Myocyte (in vitro differentiated cells): ENCODE measurements at regions not wholly inside any gene's neighbourhood (a gene's known extent, or its start where the extent isn't known, plus 50 kb on each side); places are given as distances from the start of the nearest gene placed in this dataset.
"Not testable (repeated sequence)": the region's sequence is repeated elsewhere in the genome, so short reads cannot be mapped to it uniquely, and the experiment has no call there.

ENCODE experiments used
- DNase-seq: peaks from one replicate; pipeline ENCODE4 v3.0.0-alpha.2; 2012; ENCODE audit warnings: low read depth

- no peak for DNase-seq
These were observed 269.7 kb downstream of the UBE3D start for GRCh38 chr6:82795940-82796339.

- DNase-seq: no peak
These were observed 264.6 kb downstream of the UBE3D start for GRCh38 chr6:82801083-82801482.

DNA sequence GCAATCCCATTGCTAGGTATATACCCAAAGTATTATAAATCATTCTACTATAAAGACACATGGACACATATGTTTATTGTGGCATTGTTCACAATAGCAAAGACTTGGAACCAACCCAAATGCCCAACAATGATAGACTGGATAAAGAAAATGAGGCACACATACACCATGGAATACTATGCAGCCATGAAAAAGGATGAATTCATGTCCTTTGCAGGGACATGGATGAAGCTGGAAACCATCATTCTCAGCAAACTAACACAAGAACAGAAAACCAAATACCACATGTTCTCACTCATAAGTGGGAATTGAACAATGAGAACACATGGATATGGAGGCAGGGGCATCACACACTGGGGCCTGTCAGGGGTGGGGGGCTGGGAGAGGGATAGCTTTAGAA lies 249.4 kb downstream of the UBE3D start:
- not testable (repeated sequence) for DNase-seq

DNA sequence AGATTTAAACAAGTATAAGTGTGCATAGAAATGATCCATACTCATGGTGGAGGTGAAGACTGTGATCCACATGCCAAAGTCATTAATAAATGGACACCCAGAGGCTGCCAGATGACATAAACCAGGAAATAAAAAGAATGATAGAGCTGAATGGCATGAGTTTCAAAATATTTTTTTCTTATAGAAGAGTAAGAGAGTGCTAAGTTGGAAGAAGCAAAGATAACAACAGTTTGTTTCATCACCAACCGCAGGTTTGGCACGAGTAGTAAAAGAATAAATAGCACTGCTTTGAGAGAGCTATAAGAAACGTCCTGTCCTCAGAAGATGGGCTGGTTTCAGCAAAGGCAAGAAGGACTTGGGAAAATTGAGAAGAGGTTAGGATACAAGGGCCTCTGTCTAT lies 246.9 kb downstream of the UBE3D start:
- peak; percentile 42 for DNase-seq

DNA sequence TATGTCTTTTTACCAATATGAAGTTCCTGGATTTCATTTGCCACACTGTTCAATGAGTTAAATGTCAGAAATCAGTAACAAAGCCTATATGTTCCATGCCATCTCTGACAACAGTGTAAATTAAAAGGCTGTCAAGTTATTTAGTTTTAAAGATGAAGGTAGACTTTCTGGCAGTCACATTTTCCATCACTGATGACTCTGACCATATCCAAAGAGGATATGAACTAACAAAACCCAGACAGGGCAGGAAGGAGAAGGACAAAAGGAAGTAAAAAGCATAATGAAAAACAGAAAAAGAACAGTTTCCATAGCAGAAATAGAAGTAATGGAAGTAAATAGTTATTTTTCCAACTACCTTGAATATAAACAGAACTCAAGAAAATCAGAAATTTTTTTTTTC lies 242.3 kb downstream of the UBE3D start:
- no peak for DNase-seq

DNA sequence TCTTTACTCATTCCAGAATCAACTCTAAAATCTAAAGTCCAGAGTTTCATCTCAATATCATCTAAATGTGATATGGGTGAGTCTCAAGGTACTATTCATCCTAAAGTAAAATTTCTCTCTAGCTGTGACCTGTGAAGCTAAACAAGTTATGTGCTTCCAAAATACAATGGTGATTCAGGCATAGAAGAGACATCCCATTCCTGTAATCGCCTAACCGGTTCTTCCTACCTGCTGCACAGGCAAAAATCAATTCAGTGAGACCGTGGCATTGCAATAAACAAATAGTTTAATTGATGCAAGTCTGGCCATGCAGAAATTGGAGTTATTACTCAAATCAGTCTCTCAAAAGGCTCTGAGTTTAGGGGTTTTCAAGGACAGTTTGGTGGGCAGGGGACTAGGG lies 232.8 kb downstream of the UBE3D start:
- no peak for DNase-seq

DNA sequence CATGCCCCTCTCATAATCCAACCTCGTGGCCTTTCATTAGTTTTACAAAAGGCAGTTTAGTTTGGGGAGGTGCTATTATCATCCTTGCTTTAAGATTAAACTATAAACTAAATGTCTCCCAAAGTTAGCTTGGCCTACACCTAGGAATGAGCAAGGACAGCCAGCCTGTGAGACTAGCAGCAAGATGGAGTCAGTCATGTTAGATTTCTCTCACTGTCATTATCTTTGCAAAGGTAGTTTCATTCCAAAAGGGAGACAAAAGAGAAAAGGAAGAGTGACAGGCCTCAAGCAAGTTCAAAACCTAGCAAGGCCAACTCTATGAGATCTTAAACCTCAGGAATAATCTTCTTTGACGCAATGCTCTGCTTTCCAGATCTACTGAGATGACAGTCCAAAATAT lies 232.2 kb downstream of the UBE3D start:
- no peak for DNase-seq

DNA sequence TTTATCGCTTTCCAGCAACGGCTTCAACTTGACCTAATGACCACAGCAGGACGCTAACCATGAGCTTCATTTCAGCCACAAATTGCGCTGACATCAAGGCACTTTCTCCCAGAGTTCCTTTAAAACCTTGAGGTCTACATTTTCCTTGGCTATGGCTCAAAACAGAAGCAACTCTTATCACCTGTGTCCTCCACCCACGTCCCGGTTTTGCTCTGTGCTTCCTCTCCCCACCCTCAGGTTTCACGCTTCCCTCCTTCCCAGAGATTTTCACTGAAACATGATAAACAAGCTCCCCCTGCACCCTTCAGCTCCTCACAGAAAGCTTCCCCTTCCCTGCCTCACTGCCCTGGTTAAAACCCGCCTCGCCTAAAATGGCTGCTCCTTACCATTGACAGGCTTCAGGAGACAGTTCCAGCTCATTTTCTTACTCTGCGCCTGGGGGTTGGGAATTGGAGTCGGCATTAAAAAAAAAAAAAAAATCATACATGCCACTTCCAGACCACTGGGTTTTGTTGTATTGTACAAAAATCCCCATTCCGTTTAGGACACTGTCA lies 229.5 kb downstream of the UBE3D start:
- DNase-seq: no peak

DNA sequence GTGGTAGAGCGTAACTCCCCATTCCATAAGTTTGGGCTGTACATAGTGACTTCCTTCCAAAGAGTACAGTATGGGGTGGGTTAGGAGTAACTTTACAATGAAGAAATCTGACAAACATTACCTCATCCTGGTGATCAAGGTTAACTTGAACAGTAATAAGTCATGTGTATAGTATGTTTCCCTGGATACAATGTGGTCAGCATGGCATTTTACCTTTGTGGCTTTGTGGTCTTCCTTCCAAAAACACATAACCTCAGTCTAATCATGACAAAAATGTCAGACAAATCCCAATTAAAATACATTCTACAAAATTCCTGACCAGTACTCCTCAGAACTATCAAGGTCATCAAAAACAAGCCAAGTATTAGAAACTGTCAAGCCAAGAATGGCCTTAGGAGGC lies 225.1 kb downstream of the UBE3D start:
- DNase-seq: no peak

DNA sequence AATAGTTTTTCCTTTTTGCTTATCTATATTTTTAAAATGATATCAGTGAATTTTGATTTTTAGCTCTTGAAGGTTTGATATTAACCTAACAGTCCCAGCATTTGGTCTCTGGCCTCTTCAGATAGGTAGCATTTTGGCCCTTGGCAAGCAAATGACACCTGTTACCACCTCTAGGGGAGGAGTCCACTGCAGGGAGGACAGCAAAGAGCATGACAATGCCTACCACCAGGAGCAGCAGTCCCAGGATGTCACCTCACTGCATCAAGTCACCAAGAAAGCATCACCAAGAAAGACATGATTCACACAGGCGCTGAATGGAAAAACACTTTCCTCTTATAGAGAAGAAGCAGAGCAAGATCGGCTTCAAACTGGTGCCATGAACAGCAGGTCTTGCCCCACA lies 224.3 kb downstream of the UBE3D start:
- DNase-seq: no peak
